NCI-H2196 treated with DMSO at 0.1 percent for 48 hours (cell line): ENCODE measurements at regions not wholly inside any gene's neighbourhood (a gene's known extent, or its start where the extent isn't known, plus 50 kb on each side); places are given as distances from the start of the nearest gene placed in this dataset.
"Not testable (repeated sequence)": the region's sequence is repeated elsewhere in the genome, so short reads cannot be mapped to it uniquely, and the experiment has no call there.

Experiments
- DNase-seq: peaks from one replicate; lab custom pipeline; 2025; ENCODE audit not compliant: unreplicated experiment; lab: John Stamatoyannopoulos, UW

DNA sequence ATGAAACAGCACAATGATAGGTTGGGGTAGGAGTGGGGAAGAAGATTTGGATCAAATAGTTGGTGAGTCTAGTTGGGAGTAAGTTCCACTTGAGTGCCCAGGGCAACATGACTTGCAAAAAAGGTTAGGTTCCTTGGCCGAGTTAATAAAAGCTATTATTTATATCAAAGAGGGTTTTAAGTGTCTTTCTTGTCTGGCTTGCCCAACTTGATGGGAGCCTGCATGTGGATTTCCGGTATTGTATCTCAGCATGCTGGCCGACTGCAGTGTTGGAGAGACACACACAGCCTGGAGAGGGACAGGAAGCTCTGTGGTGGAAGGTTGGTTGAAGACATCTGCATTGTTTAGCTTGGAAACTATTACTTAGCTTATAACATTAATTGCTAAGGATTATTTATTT is 449.5 kb upstream of the TBL1XR1 start:
- DNase-seq: no peak

DNA sequence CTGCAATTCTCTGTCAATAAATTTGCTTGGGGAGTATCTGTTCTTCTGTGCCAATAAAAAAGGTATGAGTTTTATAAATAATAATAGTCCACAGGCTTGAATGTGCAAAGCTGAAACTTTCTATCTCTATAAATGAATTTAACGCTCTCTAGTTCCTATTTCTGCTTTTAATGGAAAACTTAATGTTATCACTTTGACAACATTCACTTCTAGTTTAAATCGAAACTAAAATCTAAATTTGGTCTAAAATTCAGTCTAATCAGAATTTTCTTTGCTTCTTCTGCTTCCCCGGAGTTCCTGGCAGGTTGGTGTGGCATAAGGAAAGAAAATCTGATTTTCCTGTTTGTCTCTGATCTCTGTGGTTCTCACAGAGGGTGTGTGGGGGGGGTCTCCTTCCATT is 450.1 kb upstream of the TBL1XR1 start:
- DNase-seq: no peak

DNA sequence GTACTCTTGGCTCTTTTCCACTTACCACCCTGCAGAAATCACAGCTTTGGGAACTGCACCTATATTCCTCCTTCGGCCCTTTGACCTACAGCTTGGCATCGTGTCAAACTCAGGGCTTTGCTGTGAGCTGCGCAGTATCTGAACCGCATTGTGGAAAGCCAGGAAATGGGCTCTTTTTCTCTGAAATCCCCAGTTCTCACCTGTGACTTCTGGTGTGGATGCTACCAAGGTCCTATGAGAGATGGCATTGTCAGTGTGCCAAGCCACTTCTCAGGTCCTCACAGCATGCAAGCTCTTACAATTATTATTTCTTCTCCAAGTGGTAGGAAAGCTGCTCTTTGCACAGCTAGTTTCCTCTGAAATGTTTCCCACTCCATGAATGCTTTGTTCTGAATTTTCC is 450.6 kb upstream of the TBL1XR1 start:
- no peak for DNase-seq

DNA sequence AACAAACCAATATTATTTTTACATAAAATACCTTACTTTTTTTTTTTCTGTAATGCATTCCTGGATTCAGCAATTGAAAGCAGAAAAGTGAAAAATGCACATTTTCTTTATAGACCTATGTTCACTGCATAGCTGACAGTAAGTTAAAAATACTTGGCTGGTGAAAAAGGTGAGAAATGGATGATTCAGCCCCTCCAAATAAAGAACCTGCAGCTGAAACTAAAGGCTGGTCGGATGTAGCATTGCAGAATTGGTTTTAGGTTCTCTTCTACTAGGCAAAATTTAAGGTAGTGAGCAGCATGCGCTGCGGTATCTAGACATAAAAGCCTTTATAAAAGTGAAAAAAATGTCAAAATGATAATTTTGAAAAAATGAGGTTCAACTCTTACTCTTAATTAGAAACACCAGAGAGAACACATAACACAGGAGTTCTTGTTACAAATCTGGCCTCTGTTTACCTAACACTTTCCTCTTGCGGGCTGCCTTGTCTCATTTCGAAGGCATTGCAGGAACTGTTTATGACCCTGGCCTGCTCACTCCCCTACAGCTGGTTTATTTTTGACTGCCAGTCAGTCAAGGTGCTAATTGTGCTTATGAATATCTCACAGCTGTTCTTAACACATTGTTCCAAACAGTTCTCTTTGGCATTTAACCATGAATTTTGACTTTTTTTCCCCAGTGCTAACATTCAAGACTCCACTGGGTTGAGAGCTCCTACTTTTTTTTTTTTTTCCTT is 455.4 kb upstream of the TBL1XR1 start:
- no peak for DNase-seq

DNA sequence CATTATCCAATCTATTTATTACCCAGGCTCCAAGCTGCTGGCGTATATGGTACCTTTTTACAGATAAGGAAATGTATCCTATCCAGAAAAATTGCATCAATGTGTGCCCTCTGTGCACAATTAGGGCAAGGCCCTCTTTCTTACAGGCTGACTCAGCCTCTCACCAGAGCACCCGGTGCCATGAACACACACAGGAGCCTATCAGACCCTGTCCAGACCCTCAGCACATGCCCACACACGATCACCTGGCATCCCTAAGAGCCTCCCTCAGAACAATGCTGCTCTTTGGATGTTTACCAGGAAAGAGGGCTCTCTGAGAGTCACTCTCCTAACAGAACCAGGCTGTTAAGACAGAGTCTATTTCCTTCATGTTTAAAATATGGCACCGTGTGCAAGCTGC is 460.0 kb upstream of the TBL1XR1 start:
- DNase-seq: no peak

- DNase-seq: no peak
Observed at GRCh38 chr3:177658354-177658753, 461.1 kb upstream of the TBL1XR1 start.

DNA sequence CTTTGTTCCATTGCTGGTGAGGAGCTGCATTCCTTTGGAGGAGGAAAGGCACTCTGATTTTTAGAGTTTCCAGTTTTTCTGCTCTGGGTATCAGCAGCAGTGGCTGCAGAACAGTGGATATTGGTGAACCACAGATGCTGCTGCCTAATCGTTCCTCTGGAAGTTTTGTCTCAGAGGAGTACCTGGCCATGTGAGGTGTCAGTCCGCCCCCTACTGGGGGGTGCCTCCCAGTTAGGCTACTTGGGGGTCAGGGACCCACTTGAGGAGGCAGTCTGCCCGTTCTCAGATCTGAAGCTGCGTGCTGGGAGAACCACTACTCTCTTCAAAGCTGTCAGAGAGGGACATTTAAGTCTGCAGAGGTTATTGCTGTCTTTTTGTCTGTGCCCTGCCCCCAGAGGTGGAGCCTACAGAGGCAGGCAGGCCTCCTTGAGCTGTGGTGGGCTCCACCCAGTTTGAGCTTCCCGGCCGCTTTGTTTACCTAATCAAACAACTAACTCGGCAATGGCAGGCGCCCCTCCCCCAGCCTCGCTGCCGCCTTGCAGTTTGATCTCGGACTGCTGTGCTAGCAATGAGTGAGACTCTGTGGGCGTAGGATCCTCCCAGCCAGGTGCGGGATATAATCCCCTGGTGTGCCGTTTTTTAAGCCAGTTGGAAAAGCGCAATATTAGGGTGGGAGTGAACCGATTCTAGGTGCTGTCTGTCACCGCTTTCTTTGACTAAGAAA is 467.3 kb upstream of the TBL1XR1 start:
- not testable (repeated sequence) for DNase-seq

DNA sequence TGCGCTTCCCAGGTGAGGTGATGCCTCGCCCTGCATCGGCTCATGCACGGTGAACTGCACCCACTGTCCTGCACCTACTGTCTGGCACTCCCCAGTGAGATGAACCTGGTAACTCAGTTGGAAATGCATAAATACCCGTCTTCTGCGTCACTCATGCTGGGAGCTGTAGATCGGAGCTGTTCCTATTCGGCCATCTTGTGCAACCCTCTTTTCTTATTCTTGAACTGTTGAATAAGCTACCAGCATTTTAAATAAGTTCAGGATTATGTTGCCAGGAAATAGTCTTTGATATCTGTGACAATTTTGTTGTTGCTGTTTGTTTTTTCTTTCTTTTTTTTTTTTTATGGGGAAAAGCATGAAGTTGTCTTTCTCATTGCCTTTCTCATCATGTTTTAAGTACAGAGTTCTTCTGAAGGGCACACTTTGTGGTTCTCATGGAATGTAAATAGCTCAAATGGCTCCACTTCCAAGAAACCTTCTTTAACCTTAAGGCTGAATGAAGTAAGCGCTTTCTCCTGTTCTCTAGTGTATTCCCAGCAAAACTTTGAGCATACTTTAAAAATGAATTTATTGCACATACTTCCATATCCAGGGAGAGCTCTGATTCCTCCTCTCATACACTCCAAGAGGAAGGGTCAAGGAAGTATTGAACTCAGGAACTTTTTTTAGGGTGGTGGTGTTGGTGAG is 468.0 kb upstream of the TBL1XR1 start:
- no peak for DNase-seq

- no peak for DNase-seq
Observed at GRCh38 chr3:177672252-177672911, 475.1 kb upstream of the TBL1XR1 start.

DNA sequence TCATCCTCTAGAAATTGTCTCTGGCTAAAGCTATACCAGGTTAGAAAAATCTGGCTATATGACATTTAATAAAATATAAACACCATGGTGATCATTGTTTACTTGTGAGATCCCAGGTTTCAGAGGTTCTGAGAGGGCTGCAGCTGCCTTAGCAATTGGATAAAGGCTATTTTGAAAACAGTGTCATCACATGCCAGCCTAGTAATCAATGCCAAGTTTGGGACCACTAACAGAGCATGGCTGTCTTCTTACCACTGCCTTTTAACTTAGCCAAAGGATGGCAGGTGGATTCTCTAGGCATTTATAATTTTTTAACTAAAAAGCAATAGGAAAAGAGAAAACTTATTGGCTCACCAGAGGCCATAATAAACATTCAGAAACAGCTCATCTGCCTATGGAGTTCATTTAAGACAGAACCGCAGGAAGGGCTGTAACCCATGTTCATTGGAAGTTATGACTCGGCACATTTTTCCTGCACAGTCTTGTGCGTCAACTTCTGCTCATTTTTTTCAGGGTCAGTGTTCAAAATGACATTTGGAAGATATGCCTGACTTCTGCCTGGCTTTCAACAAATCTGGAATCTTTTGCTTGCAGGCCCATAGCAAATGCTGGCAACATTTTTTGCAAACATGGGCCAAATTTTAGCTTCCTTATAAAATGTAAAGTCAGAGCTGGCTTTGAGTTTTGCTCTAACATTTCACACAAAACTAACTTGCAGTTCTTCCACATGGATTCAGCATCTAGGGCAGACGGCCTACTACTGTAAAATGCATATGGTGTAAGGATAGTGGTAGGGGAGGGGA is 476.0 kb upstream of the TBL1XR1 start:
- no peak for DNase-seq

DNA sequence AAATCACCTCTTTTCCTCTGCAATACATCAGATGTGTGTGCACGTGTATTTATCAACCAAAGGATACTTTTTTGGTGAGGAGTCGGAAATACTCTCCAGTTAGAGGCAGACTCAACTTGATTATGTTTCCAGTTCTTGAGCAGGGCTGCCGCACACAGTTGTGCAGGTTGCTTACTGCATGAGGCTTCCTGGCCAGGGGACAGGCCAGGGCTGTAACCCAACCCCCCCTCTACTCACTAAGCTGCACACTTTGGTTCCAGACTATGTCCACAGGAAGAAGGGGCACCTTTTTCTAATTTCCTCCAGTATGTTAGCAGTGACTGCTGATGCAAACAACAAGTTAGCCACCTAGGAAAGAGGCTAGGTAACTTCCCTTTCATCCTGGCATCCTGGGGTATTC is 476.9 kb upstream of the TBL1XR1 start:
- DNase-seq: no peak

DNA sequence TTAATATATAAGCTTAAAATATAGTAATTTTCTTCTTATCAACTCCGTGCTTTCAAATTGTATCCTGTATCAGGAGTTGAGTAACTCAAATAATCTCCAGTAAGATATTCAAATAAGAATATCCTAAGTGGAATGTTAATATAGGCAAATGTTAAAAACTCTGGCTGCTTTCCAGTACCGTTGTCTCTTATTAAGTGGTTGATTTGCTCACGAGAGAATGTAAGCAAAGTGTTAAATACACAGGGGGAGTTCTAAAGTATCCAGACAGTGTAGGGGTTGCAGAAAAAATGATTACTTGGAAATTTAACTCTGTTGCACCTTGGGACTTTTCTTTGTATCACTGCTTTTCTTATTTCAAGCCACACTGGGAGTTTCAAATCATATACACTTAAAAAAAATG is 478.9 kb upstream of the TBL1XR1 start:
- no peak for DNase-seq

DNA sequence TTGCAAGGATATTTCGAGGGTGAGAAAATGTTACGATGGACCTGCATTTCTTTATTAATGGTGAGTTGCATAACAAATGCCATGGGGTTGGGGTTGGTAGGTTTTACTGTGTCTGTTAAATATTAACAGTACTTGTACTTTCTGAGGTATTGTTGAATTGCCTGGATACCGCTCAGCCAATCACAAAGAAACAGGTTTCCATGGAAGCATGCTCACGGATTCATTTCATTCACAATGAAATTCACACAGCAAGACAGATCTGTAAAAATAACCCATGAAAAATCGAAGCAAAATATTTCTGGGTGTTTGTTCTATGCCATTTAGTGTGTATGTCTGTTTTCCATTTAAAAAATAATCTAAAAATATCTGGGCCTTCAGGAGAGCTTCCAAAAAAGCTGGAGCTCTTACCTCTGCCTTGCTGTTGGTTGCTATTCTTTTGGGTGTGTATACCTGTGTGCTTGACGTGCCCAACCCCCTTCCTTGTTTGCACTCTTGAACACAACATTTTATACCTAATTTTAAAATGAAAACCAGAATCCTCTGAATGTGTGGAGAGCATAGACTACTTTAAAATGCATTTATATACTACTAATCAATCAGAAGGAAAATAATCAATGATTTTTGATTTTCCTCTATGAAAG is 479.8 kb upstream of the TBL1XR1 start:
- DNase-seq: no peak

GRCh38 chr3:177679568-177680471 is 482.5 kb upstream of the TBL1XR1 start:
- no peak for DNase-seq

- DNase-seq: no peak
Observed at GRCh38 chr3:177680472-177680821, 483.2 kb upstream of the TBL1XR1 start.

DNA sequence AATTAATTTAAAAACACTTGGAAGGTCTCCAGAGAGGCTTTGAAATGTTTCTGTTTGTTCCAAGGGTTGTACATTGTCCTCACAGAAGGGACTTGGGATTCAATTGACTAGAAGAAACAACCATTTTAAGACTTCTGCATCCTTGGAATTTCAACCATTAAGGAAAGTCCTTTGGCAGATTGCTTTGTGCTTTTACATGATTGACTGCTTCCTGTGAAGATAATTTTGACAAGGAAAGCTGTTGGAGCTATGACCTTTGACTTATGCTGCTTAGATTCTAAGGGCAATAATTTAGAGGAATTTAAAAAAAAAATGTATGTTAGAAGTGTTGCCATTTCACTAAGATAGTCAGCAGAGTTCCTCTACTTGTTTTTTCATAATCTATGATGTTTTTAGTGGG is 483.9 kb upstream of the TBL1XR1 start:
- no peak for DNase-seq

- no peak for DNase-seq
Observed at GRCh38 chr3:177681852-177682251, 484.6 kb upstream of the TBL1XR1 start.

GRCh38 chr3:177683586-177683985 is 486.3 kb upstream of the TBL1XR1 start:
- no peak for DNase-seq

GRCh38 chr3:177686671-177687070 is 489.4 kb upstream of the TBL1XR1 start:
- no peak for DNase-seq
